ENCODE measurements at regions not wholly inside any gene's neighbourhood (a gene's known extent, or its start where the extent isn't known, plus 50 kb on each side); places are given as distances from the start of the nearest gene placed in this dataset.

DNA sequence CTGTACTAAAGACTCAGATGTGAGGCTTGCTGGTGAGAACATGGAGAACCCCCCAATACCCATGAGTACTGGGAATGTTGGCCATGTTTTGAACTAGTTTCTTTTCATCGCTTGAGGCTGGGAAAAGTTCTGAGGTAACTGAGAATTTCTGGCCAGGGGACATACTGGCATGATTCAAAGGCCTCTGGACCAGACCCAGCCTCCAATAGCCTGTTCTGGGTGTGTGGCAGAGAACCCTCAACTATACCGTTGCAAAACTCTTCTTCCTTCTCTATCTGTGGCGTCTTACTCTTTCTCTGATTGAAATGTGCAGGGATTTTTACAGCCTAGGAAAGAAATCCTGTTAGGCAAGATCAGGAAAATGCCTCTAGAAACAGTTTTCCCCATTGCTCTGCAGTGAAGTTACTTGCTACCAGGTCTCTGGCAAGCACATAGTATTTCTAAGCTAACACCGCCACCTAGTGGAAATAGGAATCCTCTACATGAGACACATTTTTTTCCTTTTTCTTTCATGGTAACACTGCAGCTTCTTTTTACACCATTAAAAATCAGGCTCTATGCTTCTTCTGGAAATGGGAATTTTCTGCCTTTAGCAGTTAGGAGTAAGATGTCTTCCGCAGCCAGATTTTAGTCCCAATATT, 170.7 kb upstream of the ZCCHC13 start:
- TF ChIP-seq, protein P1, sequence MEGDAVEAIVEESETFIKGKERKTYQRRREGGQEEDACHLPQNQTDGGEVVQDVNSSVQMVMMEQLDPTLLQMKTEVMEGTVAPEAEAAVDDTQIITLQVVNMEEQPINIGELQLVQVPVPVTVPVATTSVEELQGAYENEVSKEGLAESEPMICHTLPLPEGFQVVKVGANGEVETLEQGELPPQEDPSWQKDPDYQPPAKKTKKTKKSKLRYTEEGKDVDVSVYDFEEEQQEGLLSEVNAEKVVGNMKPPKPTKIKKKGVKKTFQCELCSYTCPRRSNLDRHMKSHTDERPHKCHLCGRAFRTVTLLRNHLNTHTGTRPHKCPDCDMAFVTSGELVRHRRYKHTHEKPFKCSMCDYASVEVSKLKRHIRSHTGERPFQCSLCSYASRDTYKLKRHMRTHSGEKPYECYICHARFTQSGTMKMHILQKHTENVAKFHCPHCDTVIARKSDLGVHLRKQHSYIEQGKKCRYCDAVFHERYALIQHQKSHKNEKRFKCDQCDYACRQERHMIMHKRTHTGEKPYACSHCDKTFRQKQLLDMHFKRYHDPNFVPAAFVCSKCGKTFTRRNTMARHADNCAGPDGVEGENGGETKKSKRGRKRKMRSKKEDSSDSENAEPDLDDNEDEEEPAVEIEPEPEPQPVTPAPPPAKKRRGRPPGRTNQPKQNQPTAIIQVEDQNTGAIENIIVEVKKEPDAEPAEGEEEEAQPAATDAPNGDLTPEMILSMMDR (IDR thresholded peaks at IDR 0.05) = peak; percentile 50 to 84 (median 62)
- no peak for TF ChIP-seq POLR2A (IDR thresholded peaks at IDR 0.05)
